HFFc6 (cell line): ENCODE measurements at regions not wholly inside any gene's neighbourhood (a gene's known extent, or its start where the extent isn't known, plus 50 kb on each side); places are given as distances from the start of the nearest gene placed in this dataset.

Source experiments
- DNase-seq: peaks from one replicate; pipeline ENCODE4 v3.0.0-alpha.2; 2018
- H3K27ac Mint-ChIP-seq: 2 replicates; pipeline ENCODE4 v1.8.0; 2020; ENCODE audit warnings: mild to moderate bottlenecking, mixed read lengths
- H3K27me3 Mint-ChIP-seq: 2 replicates; pipeline ENCODE4 v1.8.0; 2021; ENCODE audit warnings: mild to moderate bottlenecking, moderate library complexity, mixed read lengths; ENCODE audit not compliant: insufficient read depth
- H3K36me3 Mint-ChIP-seq: 2 replicates; pipeline ENCODE4 v1.8.0; 2021; ENCODE audit warnings: low read depth, mixed read lengths
- H3K4me1 Mint-ChIP-seq: 2 replicates; pipeline ENCODE4 v1.8.0; 2020; ENCODE audit warnings: low read depth, mixed read lengths
- H3K4me3 Mint-ChIP-seq: 2 replicates; pipeline ENCODE4 v1.8.0; 2020; ENCODE audit warnings: mild to moderate bottlenecking, moderate library complexity, mixed read lengths
- H3K9me3 Mint-ChIP-seq: 2 replicates; pipeline ENCODE4 v1.8.0; 2020; ENCODE audit warnings: mild to moderate bottlenecking, mixed read lengths
- TF ChIP-seq, protein P1 (sequence below): fragments of 200-600 bp; sonication (generic); IDR thresholded peaks from 2 replicates; pipeline ENCODE4 v1.5.0; 2021; ENCODE audit warnings: antibody characterized with exemption, mild to moderate bottlenecking

DNA sequence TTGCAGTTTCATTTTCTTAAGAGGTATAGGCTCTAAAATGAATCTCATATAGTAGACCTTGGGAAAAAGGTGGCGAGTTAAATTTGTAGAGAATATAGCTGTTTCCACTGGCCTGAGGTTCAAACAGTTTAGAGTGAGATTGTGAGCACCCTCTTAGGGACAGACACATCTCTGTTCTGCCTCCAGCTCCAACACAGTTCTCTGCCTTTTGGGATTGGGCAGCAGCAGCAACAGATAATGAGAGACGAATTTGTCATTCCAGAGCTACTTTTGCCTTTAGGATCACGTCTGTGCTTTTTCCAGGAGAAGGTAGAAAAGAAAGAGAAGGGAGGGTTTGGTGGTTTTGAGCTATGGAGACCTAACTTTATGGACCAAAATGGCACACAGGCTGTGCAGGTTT is 289.4 kb downstream of the PRL start:
- Mint-ChIP-seq H3K4me3 (no peak overlapping the region), H3K9me3 (no peaks in the 10 kb centered on the region), H3K36me3 (no peaks in the 10 kb centered on the region), H3K27me3 (no peaks in the 10 kb centered on the region), H3K27ac (no peak overlapping the region), H3K4me1 (peaks cover 18% of the 10 kb centered on the region)
- TF ChIP-seq, protein P1, sequence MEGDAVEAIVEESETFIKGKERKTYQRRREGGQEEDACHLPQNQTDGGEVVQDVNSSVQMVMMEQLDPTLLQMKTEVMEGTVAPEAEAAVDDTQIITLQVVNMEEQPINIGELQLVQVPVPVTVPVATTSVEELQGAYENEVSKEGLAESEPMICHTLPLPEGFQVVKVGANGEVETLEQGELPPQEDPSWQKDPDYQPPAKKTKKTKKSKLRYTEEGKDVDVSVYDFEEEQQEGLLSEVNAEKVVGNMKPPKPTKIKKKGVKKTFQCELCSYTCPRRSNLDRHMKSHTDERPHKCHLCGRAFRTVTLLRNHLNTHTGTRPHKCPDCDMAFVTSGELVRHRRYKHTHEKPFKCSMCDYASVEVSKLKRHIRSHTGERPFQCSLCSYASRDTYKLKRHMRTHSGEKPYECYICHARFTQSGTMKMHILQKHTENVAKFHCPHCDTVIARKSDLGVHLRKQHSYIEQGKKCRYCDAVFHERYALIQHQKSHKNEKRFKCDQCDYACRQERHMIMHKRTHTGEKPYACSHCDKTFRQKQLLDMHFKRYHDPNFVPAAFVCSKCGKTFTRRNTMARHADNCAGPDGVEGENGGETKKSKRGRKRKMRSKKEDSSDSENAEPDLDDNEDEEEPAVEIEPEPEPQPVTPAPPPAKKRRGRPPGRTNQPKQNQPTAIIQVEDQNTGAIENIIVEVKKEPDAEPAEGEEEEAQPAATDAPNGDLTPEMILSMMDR, result no peak
- DNase-seq, result no peak

DNA sequence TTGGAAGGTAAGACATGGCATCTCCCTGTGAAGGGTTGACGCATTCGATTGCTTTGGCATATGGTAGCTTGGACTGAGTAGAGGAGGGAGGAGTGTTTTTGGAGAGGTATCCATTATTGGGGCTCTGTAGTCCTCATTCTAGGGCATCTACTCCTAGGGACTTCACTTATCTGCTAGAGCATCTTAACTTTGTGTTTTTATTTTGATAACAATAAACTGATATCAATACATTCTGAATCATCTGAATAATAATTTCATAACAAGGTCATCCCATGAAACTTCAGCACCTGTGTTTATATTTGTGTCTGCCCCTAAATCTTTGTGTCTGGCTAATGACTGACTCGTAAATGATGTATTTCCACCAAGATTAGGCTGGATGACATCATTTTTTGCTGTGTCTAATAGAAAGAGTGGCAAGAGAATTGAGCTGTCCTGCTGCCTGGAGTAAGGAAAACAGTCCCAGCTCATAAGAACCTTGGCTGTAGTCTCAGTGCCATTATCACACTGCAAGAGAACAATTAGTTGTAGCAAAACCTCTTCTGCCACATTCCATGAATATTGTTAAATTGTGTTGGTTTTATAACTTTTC is 288.5 kb downstream of the PRL start:
- no peak overlapping the region for H3K27ac Mint-ChIP-seq
- TF ChIP-seq, protein P1, result no peak
- H3K27me3 Mint-ChIP-seq, result no peaks in the 10 kb centered on the region
- H3K4me1 Mint-ChIP-seq, result peaks cover 15% of the 10 kb centered on the region
- H3K9me3 Mint-ChIP-seq, result no peaks in the 10 kb centered on the region
- H3K36me3 Mint-ChIP-seq, result no peaks in the 10 kb centered on the region
- no peak overlapping the region for H3K4me3 Mint-ChIP-seq
- DNase-seq, result peak; percentile 13

DNA sequence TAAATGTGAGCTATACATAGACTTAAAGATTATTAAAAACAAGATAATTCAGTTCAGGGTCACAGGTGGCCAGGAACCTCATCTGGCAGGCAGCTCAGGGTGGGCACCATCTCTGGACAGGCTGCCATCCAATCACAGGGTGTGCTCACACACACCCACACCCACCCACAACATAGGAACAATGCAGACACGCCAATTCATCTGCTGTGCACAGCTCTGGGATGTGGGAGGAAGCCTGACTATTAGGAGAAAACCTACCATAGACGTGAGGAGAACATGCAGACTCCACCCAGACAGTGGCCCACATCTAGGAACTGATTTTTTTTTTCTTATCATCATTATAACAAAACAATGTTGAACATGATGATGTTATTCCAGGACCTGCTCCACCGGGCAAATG is 286.7 kb downstream of the PRL start:
- TF ChIP-seq, protein P1, result no peak
- H3K27me3 Mint-ChIP-seq, result no peaks in the 10 kb centered on the region
- peaks cover 9% of the 10 kb centered on the region; the same call in 1 of the 2 replicates for H3K4me1 Mint-ChIP-seq
- no peaks in the 10 kb centered on the region for H3K36me3 Mint-ChIP-seq
- DNase-seq, result no peak
- H3K27ac Mint-ChIP-seq, result no peak overlapping the region
- no peaks in the 10 kb centered on the region for H3K9me3 Mint-ChIP-seq
- no peak overlapping the region for H3K4me3 Mint-ChIP-seq

GRCh38 chr6:22015216-22015615 is 281.6 kb downstream of the PRL start:
- H3K36me3 Mint-ChIP-seq, result no peaks in the 10 kb centered on the region
- H3K27me3 Mint-ChIP-seq, result no peaks in the 10 kb centered on the region
- DNase-seq, result no peak
- H3K4me1 Mint-ChIP-seq, result no peaks in the 10 kb centered on the region
- TF ChIP-seq, protein P1, result no peak
- no peak overlapping the region for H3K4me3 Mint-ChIP-seq
- no peak overlapping the region for H3K27ac Mint-ChIP-seq
- no peaks in the 10 kb centered on the region for H3K9me3 Mint-ChIP-seq

DNA sequence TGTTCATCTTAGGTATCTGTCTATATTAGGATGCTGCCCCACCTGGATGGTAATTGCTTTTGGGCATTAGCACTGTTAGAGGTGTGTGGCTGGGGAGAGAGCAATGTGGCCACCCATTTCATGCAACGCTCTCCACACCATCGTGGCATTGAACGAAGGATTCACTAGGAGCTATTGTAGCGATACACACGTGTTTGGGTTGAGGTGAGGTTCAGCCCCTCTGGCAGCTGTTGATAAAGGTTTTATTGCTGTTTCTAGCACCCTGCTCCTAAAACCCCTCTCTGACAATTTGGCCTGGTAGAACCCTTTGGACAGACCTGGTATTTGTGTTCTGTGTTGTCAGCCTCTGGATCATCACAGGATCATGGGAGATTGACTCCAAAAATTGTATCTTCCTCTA is 280.9 kb downstream of the PRL start:
- H3K4me3 Mint-ChIP-seq, result no peak overlapping the region
- no peak overlapping the region for H3K27ac Mint-ChIP-seq
- no peaks in the 10 kb centered on the region for H3K4me1 Mint-ChIP-seq
- no peaks in the 10 kb centered on the region for H3K27me3 Mint-ChIP-seq
- no peaks in the 10 kb centered on the region for H3K36me3 Mint-ChIP-seq
- TF ChIP-seq, protein P1, result no peak
- no peaks in the 10 kb centered on the region for H3K9me3 Mint-ChIP-seq
- DNase-seq, result no peak

DNA sequence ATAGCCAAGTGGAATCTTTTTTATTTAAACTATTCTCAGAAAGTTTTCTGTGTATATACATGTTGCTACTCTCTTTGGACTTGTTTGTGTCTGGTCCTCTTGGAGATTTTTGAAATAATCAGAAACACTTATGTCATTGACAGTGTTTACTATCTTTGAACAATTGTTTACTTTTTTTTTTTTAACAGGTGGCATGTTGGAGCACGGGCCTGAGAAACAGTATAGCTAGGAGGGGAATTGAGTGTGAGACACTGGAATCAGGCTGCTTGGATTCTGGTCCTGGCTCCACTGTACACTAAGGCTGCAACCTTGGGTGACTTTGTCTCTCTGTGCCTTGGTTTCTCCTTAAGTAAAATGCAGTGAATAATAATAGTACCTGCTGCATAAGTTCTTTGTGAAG is 279.6 kb downstream of the PRL start:
- Mint-ChIP-seq H3K4me1 (no peaks in the 10 kb centered on the region), H3K27ac (no peak overlapping the region), H3K4me3 (no peak overlapping the region), H3K27me3 (no peaks in the 10 kb centered on the region), H3K36me3 (peaks cover 4% of the 10 kb centered on the region; the same call in 1 of the 2 replicates), H3K9me3 (peaks cover 4% of the 10 kb centered on the region; the same call in 1 of the 2 replicates)
- TF ChIP-seq, protein P1, result no peak
- DNase-seq, result no peak
